HEK293T (cell line): ENCODE measurements at regions not wholly inside any gene's neighbourhood (a gene's known extent, or its start where the extent isn't known, plus 50 kb on each side); places are given as distances from the start of the nearest gene placed in this dataset.

Source experiments
- BHLHE40 ChIP-seq: fragments of 450-650 bp; IDR thresholded peaks from 2 replicates; pipeline ENCODE4 v1.6.1; 2016; ENCODE audit warnings: mild to moderate bottlenecking, moderate library complexity, borderline replicate concordance
- ELF4 ChIP-seq: fragments of 450-650 bp; IDR thresholded peaks from 2 replicates; pipeline ENCODE4 v1.6.1; 2017; ENCODE audit warnings: antibody characterized with exemption
- FOXK2 ChIP-seq: fragments of 450-650 bp; IDR thresholded peaks from 2 replicates; pipeline ENCODE4 v1.6.1; 2016; ENCODE audit warnings: mild to moderate bottlenecking
- NFRKB ChIP-seq: fragments of 450-650 bp; IDR thresholded peaks from 2 replicates; pipeline ENCODE4 v1.6.1; 2016; ENCODE audit warnings: mild to moderate bottlenecking, moderate library complexity
- SP1 ChIP-seq: fragments of 450-650 bp; IDR thresholded peaks from 2 replicates; pipeline ENCODE4 v1.6.1; 2017

DNA sequence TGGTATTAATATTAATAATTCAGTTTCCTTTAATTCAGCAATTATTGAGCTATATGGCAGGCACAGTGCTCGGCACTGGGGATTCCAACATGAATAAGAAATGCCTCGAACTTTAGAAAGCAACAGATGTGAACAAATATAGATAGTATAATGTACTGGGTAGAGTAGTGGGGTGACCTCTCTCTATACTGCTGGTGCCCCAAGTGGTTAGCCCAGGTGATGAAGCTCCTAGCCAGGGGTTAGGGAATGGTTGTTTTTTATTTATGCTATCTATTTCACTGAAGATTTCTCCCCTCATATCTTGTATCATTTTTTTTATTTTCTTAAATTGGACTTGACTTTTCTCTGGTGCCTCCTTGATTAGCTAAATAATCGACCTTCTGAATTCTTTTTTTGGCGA lies 62.1 kb downstream of the BHLHE40 start:
- TF ChIP-seq SP1 (no peak), FOXK2 (no peak), BHLHE40 (no peak), ELF4 (no peak), NFRKB (no peak)
